Stimulated activated CD4-positive, alpha-beta T cell treated with anti-CD3 and anti-CD28 coated beads, Interleukin-15, amount 100 ng/mL, for 1 hour (primary cell): ENCODE measurements at regions not wholly inside any gene's neighbourhood (a gene's known extent, or its start where the extent isn't known, plus 50 kb on each side); places are given as distances from the start of the nearest gene placed in this dataset.

Experiments
- DNase-seq, 2 donors: peaks; one replicate each; pipeline ENCODE4 v3.0.0-alpha.2; 2020; ENCODE audit warnings: low read depth in 1 of 2, low spot score in 1 of 2

DNA sequence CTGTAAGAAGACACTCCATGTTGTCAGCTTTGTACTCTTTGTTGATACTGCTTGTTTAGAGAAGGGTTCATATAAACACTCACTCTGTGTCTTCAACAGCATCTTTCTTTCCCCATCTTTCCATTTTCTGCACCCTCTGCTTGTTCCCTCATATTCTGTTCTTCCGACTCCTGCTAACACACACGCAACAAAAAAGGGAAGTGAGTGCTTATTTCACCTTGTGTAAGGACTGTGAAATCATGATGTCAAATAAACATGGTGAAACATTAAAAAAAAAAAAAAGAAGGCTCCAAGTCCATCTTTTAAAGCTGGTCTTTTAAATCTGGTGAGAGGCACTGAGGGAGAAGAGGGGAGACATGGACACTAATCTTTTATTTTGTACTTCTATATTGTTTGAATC is 145.4 kb downstream of the RPAP3 start:
- no peak for DNase-seq

DNA sequence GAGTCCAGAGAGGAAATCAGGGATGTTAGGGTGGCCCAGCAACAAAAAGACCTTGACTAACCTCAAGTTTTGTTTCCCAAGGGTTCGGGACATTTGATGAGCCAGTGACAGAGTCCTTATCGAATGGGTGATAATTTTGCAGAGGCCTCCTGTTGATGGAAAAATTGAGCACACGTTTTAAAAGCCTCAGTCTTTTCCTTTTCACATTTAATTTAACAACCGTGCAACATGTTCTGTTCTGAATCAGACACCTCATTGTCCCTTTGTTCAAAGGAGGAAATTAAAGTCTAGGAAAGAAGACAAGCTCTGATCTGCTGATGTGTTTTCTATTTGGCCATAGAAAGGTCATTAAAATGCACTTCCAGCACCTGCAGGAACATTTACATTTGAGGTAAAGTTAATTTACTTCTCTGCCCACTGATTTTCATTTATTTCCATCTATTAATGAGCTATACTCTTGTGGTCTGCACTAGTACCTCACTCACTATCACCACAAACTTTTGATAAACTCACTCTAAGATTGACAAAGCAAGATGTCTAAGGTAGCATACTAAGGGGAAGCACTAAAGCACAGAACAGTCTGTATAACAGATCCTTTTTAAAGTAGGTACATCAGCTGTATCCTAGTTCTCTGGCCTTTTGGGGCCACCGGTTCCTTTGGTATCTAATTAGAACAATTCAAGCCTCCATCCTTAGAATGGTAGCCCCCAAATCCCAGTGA is 147.0 kb downstream of the RPAP3 start:
- no peak for DNase-seq

DNA sequence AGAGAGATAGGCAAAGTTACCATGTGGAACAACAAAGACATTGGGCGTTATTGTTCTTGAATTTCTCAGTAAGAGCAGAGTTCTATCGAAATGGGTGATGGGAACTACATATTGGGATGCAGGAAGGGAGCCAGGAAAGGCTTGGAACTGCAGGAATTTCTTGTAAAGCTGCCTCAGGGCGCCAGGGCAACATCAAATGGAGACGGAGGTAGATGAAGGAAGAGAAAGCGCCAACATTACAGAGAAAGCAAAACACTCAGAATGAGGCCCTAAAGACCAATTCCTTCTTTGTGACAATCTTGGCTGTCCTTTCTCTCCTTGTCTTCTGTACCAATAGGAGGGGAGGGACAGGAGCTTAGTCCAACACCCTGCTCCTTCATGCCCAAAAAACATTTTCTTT is 148.4 kb downstream of the RPAP3 start:
- DNase-seq = no peak

DNA sequence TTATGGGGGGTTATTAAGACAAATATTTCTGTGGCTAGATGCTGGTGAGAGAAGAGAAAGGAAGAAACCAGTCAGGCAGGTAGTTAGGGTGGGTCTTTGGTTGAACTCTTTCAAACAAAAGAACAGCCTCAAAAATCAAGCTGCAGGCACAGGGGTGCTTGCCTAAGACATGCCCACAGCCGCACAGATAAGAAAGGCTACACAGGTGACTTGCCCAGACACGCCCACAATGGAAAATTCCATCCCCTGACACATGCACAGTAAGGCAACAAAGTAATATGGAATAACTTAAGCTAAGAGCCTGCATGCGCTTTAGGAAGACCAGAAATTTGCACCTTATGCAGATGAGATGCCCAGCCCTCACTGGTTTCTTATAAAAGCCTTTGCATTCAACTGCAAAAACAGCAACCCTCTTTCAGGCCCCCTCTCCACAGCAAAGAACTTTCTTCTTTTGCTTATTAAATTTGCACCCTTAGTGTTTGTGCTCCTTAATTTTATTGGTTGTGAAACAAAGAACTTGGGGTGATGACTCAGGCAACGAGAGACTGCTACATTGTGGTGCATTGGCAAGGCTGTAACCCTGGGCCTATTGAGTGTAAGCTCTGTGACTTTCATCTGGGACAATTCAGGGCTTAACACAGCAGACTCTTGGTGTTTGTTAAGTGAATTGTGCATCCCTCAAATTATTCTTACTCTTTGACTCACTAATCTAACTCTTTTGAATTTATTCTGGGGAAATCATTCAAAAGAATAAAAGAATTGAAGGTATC is 149.4 kb downstream of the RPAP3 start:
- no peak for DNase-seq

DNA sequence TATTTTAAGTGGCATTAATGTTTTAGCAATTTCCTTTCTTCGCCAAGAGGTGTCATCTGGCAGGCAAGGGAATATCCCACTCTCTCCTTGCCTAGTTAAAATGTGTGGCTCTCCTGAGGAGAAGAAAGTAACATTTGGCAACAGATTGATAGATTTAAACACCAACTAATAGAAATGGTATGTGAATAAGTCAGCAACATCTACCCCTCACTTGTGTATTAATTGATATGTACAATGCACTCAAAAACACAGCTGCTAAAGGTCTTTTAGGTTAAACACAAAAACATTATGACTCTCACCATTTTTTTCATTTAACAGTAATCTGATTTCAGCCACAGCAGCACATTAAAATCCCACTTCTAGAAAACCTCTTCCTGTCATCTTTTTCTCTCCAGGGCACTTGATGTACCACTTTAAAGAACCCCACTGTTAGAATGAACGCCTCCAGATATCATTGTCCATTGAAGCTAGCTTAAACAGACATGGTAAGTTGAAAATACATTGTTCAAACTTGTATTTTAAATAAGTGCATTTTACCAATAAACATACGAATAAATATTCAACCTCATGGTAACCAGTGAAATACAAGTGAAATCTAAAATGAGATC is 151.7 kb downstream of the RPAP3 start:
- DNase-seq = no peak

DNA sequence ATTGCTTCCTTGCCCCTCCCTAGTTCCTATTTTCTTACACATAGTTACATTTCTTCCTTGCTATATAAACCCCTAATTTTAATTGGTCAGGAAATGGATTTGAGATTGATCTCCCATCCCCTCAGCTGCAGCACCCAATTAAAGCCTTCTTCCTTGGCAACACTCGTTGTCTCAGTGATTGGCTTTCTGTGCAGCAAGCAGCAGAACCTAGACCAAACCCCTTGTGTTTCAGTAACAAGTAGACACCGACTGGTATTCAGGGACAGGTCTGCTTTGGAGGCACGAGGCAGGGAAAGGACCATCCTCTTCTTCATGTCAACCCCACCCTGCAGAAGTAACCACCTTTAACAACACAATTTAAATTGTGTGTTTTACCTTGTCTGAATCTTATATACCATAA is 152.6 kb downstream of the RPAP3 start:
- no peak for DNase-seq

DNA sequence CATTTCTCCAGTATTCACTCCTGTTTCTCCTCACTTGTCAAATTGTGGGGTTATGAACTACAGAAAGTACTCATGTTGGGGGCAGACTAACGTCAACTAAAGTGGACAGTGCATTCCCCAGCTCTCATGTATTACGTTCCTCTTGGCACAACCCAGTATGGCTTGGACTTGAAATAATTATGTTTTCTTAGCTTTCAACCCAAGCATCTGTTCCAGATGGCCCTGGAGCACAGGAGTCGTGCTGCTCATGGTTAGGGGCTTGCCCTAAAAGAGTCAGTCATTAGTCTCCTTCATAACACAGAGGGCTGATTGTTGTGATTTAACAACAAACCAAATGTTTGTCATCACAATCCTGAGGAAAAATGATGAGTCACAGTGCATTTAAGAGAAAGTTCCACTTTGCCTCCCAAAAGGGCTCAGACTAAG is 154.4 kb downstream of the RPAP3 start:
- no peak for DNase-seq

DNA sequence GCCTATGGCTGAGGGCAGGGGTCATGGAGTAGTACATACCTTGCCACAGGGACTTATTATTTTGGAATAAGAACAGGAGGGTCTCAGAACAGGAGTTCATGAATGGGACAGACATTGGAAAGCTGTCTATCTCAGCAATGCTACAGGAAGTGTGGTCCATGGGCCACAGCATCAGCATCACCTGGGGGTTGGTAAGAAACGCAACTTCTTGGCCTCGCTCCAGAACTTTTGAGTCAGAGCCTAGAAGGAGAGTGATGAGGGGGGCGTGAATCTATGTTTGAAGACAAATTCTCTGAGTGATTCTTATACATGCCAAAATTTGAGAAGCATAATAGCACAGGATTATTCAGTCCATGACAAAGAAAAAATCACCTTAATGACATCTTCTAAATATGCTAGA is 156.6 kb downstream of the RPAP3 start:
- no peak for DNase-seq

DNA sequence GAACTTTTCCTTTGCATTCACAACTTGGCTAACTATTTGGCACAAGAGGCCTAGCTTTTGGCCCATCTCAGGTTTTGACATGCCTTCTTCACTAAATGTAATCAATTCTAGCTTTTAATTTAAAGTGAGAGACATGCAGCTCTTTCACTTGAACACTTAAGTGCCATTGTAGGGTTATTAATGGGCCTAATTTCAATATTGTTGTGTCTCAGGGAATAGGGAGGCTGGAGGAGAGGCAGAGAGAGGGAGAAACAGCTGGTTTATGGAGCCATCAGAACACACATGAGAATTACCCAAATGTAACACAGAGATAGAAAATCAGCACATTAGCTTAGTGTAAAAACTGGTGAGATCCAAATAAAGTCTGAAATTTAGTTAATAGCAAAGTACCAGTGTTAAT is 157.4 kb downstream of the RPAP3 start:
- DNase-seq = no peak

DNA sequence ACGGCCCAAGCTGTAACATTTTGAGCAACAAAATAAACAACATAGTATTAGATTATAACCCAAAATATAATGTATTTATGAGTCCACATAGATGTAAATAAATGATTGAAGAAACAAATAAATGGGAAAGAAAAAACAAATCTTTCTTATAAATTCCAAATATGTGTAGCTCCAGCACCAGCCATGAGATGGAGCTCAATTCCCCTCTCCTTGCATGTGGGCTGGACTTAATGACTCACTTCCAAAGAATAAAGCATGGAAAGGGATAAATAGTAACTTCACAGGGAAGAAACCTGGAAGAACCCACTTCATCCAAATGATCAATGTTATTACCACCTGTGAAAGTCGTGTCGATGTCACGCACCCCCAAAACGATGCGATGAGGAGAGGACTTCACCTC is 158.8 kb downstream of the RPAP3 start:
- DNase-seq = no peak

DNA sequence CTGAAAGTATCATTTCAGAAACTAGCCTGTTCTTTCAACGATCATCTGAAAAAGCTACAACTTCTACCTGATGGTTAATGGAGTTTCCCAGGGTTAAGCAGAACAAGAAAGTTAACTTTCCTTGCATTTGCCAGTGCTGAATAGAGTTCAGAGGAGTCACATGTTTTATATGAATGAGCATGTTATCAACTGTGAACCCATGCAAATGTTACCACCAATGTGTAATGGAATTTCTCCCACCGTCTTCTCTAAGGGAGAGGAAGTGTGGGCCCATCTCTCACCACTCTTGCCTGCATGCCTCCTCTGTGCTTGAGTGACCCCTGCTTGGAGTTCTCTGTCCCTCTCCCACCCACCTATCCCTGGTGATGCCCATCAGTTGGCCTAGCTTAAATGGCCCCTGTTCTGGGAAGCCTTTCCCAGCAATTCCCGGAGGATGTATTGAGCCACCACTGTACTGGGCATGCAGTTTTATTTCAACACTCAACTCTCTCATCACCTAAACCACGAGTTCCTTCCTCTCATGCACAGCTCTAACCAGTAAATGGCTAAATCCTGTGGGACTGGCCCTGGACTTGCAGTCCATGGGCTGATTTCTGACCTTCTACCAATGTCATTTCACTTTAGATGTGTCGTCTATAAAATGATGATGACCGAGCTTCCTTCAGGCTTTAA is 159.8 kb downstream of the RPAP3 start:
- no peak for DNase-seq

DNA sequence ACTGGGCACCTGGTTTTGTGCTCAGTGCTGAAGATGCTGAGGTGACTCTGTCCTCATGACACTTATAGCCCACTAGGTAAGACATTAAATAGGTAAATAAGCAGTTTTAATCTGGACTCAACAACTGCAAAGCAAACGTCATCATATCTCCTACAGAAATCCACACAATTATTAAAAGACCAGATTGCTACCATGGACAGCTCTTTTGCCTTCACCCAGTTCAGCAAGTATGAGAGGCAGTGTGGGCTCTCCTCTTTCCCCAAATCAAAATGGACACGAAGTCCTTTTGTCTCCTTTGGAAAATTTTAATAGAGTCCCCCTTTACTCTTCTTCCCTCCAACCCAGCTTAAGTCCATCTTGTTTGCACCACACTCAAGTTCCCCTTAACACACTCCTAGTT is 171.1 kb downstream of the RPAP3 start:
- no peak for DNase-seq

DNA sequence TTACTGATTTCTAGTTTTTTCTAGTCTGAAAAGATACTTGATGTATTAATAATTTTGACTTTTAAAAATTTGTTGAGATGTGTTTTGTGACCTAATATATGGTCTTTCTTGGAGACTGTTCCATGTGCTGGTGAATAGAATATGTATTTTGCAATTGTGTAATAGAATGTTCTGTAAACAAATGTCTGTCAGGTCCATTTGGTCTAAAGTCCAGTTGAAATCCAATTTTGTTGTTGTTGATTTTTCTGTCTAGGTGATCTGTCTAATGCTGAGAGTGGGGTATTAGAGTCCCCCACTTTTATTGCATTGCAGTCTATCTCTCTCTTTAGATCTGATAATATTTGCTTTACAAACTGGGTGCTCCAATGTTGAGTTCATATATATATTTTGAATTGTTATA is 175.8 kb downstream of the RPAP3 start:
- DNase-seq = no peak

DNA sequence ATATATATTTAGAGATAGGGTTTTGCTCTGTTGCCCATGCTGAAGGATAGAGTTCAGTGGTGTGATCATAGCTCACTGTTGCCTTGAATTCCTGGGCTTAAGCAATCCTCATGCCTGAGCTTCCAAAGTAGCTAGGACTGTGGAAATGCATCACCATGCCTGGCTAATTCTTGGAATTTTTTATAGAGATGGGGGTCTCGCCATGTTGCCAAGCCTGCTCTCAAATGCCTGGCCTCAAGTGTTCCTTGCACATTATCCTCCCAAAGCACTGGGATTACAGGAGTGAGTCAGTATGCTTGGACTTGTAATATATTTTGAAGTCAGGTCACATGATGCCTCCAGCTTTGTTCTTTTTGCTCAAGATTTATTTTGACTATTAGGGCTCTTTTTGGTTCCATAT is 178.0 kb downstream of the RPAP3 start:
- DNase-seq = no peak

DNA sequence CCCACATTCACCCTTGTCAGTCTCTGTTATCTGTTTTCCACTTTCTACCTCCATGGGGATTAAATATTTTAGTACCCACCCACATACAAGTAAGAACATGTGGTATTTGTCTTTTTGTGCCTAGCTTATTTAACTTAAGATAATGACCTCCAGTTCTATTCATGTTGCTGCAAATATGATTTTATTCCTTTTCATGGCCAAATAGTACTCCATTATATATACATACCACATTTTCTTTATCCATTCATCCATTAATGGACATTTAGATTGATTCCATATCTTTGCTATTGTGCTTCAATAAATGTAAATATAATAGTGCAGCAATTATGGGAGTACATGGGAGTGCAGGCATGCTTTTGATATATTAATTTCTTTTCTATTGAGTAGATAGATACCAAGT is 185.8 kb downstream of the RPAP3 start:
- DNase-seq = no peak

DNA sequence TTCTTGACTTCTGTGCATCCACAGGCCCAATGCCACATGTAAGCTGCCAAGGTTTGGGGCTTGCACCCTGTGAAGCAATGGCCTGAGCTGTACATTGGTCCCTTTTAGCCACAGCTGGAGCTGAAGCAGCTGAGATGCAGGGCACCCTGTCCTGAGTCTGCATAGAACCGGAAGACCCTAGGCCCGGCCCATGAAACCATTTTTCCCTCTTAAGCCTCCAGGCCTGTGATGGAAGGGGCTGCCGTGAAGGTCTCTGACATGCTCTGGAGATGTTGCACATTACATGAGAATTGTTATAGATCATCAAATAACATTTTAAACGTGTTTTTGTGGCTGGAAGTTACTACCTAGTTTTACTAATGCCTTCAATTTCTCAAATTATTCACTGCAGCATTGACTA is 188.7 kb downstream of the RPAP3 start:
- DNase-seq = no peak

DNA sequence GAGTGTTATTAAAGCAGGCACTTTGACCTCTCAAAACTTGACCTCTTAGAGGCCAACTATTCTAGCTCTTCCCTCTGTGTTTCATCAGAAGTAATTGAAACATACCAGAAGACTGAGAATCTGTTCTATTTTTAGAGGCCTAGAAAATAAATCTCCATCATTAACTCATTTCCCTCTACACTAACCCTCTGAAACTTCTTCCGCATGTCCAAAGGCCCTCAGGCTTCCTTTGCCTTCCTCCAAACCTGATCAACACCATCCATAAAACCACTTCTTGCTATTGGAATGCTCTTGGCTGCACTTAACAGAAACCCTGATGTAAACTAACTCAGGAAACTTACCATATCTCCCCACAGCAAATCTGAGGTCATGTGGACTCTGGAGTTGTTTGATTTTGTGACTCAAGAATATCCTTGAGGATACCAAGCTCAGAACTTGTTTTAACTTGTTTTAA is 196.4 kb downstream of the RPAP3 start:
- no peak for DNase-seq

DNA sequence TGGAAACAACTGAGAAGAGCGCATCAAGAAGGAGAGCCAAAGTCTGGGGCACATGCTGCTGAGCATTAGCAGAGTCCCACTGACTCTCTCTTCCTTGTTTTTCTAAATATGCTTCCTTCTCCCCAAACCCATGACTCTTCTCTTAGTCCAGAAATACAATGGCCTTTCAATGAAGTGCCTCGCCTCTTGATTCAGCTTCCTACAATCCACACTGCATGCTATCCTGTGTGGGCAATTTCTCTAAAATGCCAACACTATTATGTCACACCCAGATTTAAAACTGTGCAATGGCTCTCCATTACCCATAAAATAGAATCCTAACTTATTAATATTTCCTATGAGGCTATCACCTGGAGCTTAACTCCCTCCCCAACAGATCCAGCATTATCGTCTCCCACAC is 198.6 kb downstream of the RPAP3 start:
- DNase-seq = no peak

DNA sequence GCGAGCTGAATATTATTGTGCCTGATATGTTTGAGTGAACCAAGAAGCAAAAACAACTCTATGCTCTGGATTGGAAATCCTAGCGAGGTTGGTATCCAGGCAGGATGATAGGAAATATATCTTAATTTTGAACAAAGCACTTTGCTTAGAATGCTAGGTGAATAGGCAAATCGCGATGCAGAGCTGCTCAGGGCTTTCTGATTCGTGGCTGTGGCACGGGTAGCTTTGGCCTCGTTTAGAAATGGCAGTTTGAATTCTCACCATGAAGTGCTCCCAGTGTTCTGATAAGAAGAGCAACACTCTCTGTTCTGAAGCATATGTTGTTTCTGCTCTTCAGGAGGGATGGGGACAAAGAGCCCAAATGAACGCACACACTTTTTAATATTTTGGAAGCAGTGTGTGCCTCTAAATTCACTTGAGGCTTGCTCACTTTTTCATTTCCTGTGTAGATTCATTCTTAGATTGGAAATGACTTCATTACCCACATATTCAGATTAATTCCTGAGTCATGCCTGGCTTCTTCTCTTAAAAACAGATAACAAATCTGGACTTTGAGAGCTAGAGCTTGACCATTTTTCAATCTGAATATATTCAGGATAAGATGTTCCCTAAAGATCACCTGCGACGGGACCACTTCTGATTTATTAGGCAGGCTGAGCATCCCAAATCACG is 200.9 kb downstream of the RPAP3 start:
- no peak for DNase-seq

DNA sequence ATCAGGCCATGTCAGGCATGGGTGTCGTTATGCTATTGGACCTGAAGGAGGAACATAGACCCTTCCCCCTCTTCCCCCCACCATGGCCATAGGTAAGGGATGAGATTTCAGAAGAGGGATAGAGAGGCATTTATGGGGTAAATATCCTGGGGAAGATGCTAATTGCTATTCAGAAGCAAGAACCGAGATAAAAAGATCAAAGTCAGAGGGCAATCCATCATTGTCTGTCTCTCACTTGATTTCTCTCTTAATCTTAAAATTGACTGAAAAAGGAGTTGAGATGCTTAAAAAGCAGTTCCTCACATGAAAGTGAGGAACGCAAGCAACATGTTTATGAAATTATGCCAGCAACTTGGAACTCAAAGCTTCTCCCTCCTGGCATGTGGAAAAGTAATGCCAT is 212.0 kb downstream of the RPAP3 start:
- DNase-seq = no peak
